A673 (cell line): ENCODE measurements at regions not wholly inside any gene's neighbourhood (a gene's known extent, or its start where the extent isn't known, plus 50 kb on each side); places are given as distances from the start of the nearest gene placed in this dataset.

Experiments
- CTCF ChIP-seq: fragments of 300-800, 200-600 bp; sonication (generic); conservative IDR thresholded peaks from 2 replicates; pipeline ENCODE4 v1.5.1; 2017; ENCODE audit warnings: low read depth, mild to moderate bottlenecking, antibody characterized with exemption, low read length, moderate library complexity, mixed read lengths
- EZH2 ChIP-seq: fragments of 200-600 bp; sonication (generic); IDR thresholded peaks from 2 replicates; pipeline ENCODE4 v1.6.1; 2017; ENCODE audit warnings: borderline replicate concordance, low read depth, mild to moderate bottlenecking, mixed read lengths, antibody characterized with exemption, low read length; ENCODE audit not compliant: poor library complexity, severe bottlenecking

GRCh38 chr2:239607517-239608191 lies 206.8 kb upstream of the HDAC4 start:
- TF ChIP-seq EZH2: no peak
- no peak for TF ChIP-seq CTCF
